ENCODE measurements at regions not wholly inside any gene's neighbourhood (a gene's known extent, or its start where the extent isn't known, plus 50 kb on each side); places are given as distances from the start of the nearest gene placed in this dataset.

DNA sequence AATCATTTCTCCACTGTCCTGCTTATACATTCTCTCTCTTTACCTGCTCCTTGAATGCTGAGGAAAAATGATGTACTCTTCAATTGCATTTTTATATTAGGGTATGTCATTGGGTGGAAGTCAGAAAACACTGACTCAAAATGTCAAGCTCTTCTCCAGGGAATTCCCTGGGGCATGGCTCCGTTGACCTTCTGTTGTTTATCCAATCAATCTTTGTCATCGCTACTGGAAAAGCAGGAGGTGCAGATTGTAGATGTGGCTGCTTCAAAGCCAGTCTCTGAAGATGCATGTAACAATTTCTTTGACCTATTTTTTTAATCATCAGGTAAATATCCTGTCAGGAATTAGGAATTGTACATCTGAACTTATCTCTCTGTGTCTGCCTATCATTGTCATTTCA is 63.9 kb upstream of the TENT5A start:
- H3K9ac ChIP-seq (replicated peaks in 1 of 4; ENCODE audit: extremely low read depth in 1 of 4, low read depth in 3 of 4, low read length in 3 of 4): no peak overlapping the region
- H3K79me2 ChIP-seq (ENCODE audit: control insufficient read depth in 1 of 2, insufficient read depth in 2 of 2, low read length in 2 of 2): no peaks in the 10 kb centered on the region
- H4K20me1 ChIP-seq (replicated peaks in 1 of 2; ENCODE audit: control insufficient read depth in 1 of 2, insufficient read depth in 2 of 2, low read length in 2 of 2): no peaks in the 10 kb centered on the region
- CTCF ChIA-PET (ENCODE audit: partially characterized antibody): interaction anchor here (1.9 kb wide), 1 partner anchor 11 kb away, joined by 10 read pairs; no protein-coding TSS in a partner anchor
- H4K91ac ChIP-seq (replicated peaks; ENCODE audit: insufficient read length, low read length): no peak overlapping the region
- H3K4me1 ChIP-seq (replicated peaks in 1 of 4; ENCODE audit: control insufficient read depth in 3 of 4, insufficient read depth in 4 of 4, low read length in 3 of 4): no peaks in the 10 kb centered on the region
- H3K23me2 ChIP-seq (ENCODE audit: low read depth, low read length): no peaks in the 10 kb centered on the region
- FAIRE-seq: no peak
- no peak overlapping the region for H2BK120ac ChIP-seq (replicated peaks; ENCODE audit: low read depth, low read length)
- H3K18ac ChIP-seq (ENCODE audit: extremely low read depth, low read length): no peak overlapping the region
- H3K79me1 ChIP-seq (ENCODE audit: low read depth, low read length): no peaks in the 10 kb centered on the region
- no peak overlapping the region for H3K4me2 ChIP-seq (ENCODE audit: insufficient read depth in 1 of 2, low read depth in 2 of 2, low read length in 2 of 2)
- no peak overlapping the region for H3K14ac ChIP-seq (ENCODE audit: insufficient read length)
- WGBS, 2 experiments (ENCODE audit: extremely low coverage in 1 of 2, insufficient coverage in 1 of 2, insufficient read length in 1 of 2, insufficient replicate concordance in 2 of 2, low coverage in 1 of 2, low lambda C conversion rate in 2 of 2, missing lambda C conversion rate in 1 of 2): 96% methylated on average over 2 of the region's 2 CpGs; no CpG with 5 or more reads in 1 of the 2 experiments
- H3K9me3 ChIP-seq (ENCODE audit: insufficient read depth in 2 of 2, low read depth in 1 of 2, low read length in 1 of 2): no peaks in the 10 kb centered on the region
- no peak overlapping the region for H3K4ac ChIP-seq (replicated peaks; ENCODE audit: insufficient read length, low read depth, low read length)
- no peak overlapping the region for H2AK5ac ChIP-seq (ENCODE audit: low read depth, low read length)
- no peak for DNase-seq (ENCODE audit: low read depth in 1 of 2, low spot score in 2 of 2)
- no peak overlapping the region for H3K4me3 ChIP-seq (ENCODE audit: extremely low read depth in 1 of 4, insufficient read depth in 2 of 4, low read depth in 3 of 4, low read length in 4 of 4)
- no peak overlapping the region for H3K27ac ChIP-seq (ENCODE audit: low read depth, low read length)
- H4K8ac ChIP-seq (ENCODE audit: extremely low read depth, insufficient read depth, low read length): no peak overlapping the region
- H3K23ac ChIP-seq (ENCODE audit: insufficient read length): no peak overlapping the region
- POLR2A ChIA-PET (ENCODE audit: partially characterized antibody): no interaction called here
- no peak overlapping the region for H2AFZ ChIP-seq (ENCODE audit: low read length)
- no peaks in the 10 kb centered on the region for H3K36me3 ChIP-seq (ENCODE audit: control insufficient read depth in 2 of 4, insufficient read depth in 4 of 4, low read length in 3 of 4)
- no peak overlapping the region for H2BK20ac ChIP-seq (ENCODE audit: low read length)
- H2BK5ac ChIP-seq (ENCODE audit: low read depth, low read length): no peak overlapping the region
- H2BK12ac ChIP-seq (ENCODE audit: low read depth, low read length): no peak overlapping the region
- H4K5ac ChIP-seq (ENCODE audit: insufficient read length, low read depth, low read length): no peak overlapping the region
- no peaks in the 10 kb centered on the region for H3K27me3 ChIP-seq (replicated peaks in 1 of 4; ENCODE audit: control insufficient read depth in 3 of 4, extremely low read depth in 1 of 4, insufficient read depth in 3 of 4, low read length in 3 of 4)
- no peak overlapping the region for H2BK15ac ChIP-seq (ENCODE audit: low read length)
- no peak overlapping the region for H3K56ac ChIP-seq (replicated peaks; ENCODE audit: insufficient read length, low read depth, low read length)
- TF ChIP-seq CBX8 (IDR thresholded peaks at IDR 0.05; ENCODE audit: borderline replicate concordance, low read depth, low read length): no peak
- TF ChIP-seq HDAC2 (IDR thresholded peaks at IDR 0.05; ENCODE audit: borderline replicate concordance in 1 of 2, low read depth in 2 of 2, low read length in 2 of 2): no peak
- TF ChIP-seq MAFK (IDR thresholded peaks at IDR 0.05; ENCODE audit: low read depth, low read length): no peak
- TF ChIP-seq POLR2A (IDR thresholded peaks at IDR 0.05; ENCODE audit: control extremely low read depth in 1 of 2, low read depth in 2 of 2, low read length in 2 of 2): no peak
- TF ChIP-seq TCF12 (IDR thresholded peaks at IDR 0.05; ENCODE audit: low read depth, low read length): no peak
- no peak for TF ChIP-seq SP2 (IDR thresholded peaks at IDR 0.05; ENCODE audit: low read length)

All from H1 (cell line).